ENCODE measurements at regions not wholly inside any gene's neighbourhood (a gene's known extent, or its start where the extent isn't known, plus 50 kb on each side); places are given as distances from the start of the nearest gene placed in this dataset.

DNA sequence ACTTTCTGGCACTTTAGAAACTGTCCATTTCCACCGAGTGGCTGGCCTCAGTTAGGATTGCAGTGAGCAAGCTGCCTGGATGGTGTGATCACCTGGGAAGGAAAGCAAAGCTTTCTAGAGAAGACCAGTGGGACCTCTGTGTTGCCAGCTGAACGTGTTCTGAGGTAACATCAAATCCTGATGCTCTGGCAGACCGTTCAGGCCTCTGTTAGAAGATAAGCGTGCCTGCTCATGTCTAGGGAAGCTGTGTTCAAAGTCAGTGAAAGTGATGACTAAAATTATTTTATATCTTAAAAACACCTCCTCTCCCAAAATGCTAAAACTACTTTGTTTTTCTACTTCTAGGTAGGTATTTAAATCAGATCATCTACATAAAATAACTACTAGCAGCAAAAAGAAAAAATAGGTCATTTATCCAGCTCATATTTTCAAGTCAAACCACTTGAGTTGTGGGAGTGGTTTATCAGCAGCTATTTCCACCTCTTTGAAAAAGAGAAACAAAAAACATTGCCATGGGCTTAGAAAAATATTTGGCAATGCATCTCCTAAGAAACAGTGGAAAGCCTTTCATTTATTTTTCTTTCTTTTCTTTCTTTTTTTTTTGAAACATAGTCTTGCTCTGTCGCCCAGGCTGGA lies 54.8 kb downstream of the CEP43 start:
- Histone ChIP-seq H3K27me3 (ENCODE audit: control insufficient read depth, insufficient read depth, low read length) (no peaks in the 10 kb centered on the region), H3K4me1 (ENCODE audit: control insufficient read depth, insufficient read depth, low read length) (no peaks in the 10 kb centered on the region), H3K9me3 (ENCODE audit: control insufficient read depth, insufficient read depth, low read depth, low read length) (no peaks in the 10 kb centered on the region), H3K27ac (ENCODE audit: low read length) (no peak overlapping the region), H3K4me3 (ENCODE audit: low read depth in 2 of 2, low read length in 2 of 2) (no peak overlapping the region), H3K36me3 (ENCODE audit: control insufficient read depth, insufficient read depth, low read length) (no peaks in the 10 kb centered on the region)
- no TSS peak for BruUV-seq (replicated peaks)
- ATAC-seq (no peak), DNase-seq (ENCODE audit: low read depth, low spot score) (no peak)
- ChIA-PET POLR2A (interaction anchor here (0.7 kb wide), 1 partner anchor 136 kb away, joined by 4 read pairs; no protein-coding TSS in a partner anchor), CTCF (interaction anchor here (0.7 kb wide), 1 partner anchor 88 kb away, joined by 3 read pairs; no protein-coding TSS in a partner anchor)
- intact Hi-C loops (cut with micrococcal nuclease; ENCODE audit: unreplicated experiment) = no loop called here
- TF ChIP-seq TCF7L2 (IDR thresholded peaks at IDR 0.05; ENCODE audit: low read depth, low read length) (no peak), SIN3A (IDR thresholded peaks at IDR 0.05; ENCODE audit: borderline replicate concordance, insufficient read depth, low read depth, low read length) (no peak), POLR2AphosphoS5 (IDR thresholded peaks at IDR 0.05; ENCODE audit: low read depth, low read length) (no peak), CTCF (IDR thresholded peaks at IDR 0.05) (no peak)
- TF ChIP-seq, protein P1, sequence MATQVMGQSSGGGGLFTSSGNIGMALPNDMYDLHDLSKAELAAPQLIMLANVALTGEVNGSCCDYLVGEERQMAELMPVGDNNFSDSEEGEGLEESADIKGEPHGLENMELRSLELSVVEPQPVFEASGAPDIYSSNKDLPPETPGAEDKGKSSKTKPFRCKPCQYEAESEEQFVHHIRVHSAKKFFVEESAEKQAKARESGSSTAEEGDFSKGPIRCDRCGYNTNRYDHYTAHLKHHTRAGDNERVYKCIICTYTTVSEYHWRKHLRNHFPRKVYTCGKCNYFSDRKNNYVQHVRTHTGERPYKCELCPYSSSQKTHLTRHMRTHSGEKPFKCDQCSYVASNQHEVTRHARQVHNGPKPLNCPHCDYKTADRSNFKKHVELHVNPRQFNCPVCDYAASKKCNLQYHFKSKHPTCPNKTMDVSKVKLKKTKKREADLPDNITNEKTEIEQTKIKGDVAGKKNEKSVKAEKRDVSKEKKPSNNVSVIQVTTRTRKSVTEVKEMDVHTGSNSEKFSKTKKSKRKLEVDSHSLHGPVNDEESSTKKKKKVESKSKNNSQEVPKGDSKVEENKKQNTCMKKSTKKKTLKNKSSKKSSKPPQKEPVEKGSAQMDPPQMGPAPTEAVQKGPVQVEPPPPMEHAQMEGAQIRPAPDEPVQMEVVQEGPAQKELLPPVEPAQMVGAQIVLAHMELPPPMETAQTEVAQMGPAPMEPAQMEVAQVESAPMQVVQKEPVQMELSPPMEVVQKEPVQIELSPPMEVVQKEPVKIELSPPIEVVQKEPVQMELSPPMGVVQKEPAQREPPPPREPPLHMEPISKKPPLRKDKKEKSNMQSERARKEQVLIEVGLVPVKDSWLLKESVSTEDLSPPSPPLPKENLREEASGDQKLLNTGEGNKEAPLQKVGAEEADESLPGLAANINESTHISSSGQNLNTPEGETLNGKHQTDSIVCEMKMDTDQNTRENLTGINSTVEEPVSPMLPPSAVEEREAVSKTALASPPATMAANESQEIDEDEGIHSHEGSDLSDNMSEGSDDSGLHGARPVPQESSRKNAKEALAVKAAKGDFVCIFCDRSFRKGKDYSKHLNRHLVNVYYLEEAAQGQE (IDR thresholded peaks at IDR 0.05; ENCODE audit: insufficient read depth in 1 of 2, low read depth in 2 of 2, low read length in 1 of 2) = no peak
- in situ Hi-C loops (cut with HindIII; ENCODE audit: low pct_unique_long_range_greater_than_20kb, low sequenced_read_pairs) = no loop called here

GRCh38 chr6:167054987-167055386 lies 55.8 kb downstream of the CEP43 start:
- no peak overlapping the region for H3K27ac ChIP-seq (ENCODE audit: low read length)
- DNase-seq (ENCODE audit: low read depth, low spot score) = no peak
- CTCF ChIA-PET = no interaction called here
- ATAC-seq = no peak
- no peak overlapping the region for H3K4me3 ChIP-seq (ENCODE audit: low read depth in 2 of 2, low read length in 2 of 2)
- POLR2A ChIA-PET = no interaction called here
- no TSS peak for BruUV-seq (replicated peaks)
- H3K36me3 ChIP-seq (ENCODE audit: control insufficient read depth, insufficient read depth, low read length) = no peaks in the 10 kb centered on the region
- no peak for TF ChIP-seq SIN3A (IDR thresholded peaks at IDR 0.05; ENCODE audit: borderline replicate concordance, insufficient read depth, low read depth, low read length)
- TF ChIP-seq CTCF (IDR thresholded peaks at IDR 0.05) = no peak
- TF ChIP-seq TCF7L2 (IDR thresholded peaks at IDR 0.05; ENCODE audit: low read depth, low read length) = no peak
- TF ChIP-seq, protein P1 (IDR thresholded peaks at IDR 0.05; ENCODE audit: insufficient read depth in 1 of 2, low read depth in 2 of 2, low read length in 1 of 2) = no peak
- TF ChIP-seq POLR2AphosphoS5 (IDR thresholded peaks at IDR 0.05; ENCODE audit: low read depth, low read length) = no peak
- H3K9me3 ChIP-seq (ENCODE audit: control insufficient read depth, insufficient read depth, low read depth, low read length) = no peaks in the 10 kb centered on the region
- H3K4me1 ChIP-seq (ENCODE audit: control insufficient read depth, insufficient read depth, low read length) = no peaks in the 10 kb centered on the region
- intact Hi-C loops (cut with micrococcal nuclease; ENCODE audit: unreplicated experiment) = no loop called here
- in situ Hi-C loops (cut with HindIII; ENCODE audit: low pct_unique_long_range_greater_than_20kb, low sequenced_read_pairs) = no loop called here
- no peaks in the 10 kb centered on the region for H3K27me3 ChIP-seq (ENCODE audit: control insufficient read depth, insufficient read depth, low read length)
